NCI-H1930 (cell line): ENCODE measurements at regions not wholly inside any gene's neighbourhood (a gene's known extent, or its start where the extent isn't known, plus 50 kb on each side); places are given as distances from the start of the nearest gene placed in this dataset.
A peak's percentile ranks its signal among the peaks of the same experiment; 100 is the strongest.
"Not testable (repeated sequence)": the region's sequence is repeated elsewhere in the genome, so short reads cannot be mapped to it uniquely, and the experiment has no call there.

ENCODE experiments used
- DNase-seq, 2 experiments: peaks; one replicate each; lab custom pipeline; 2025; lab: John Stamatoyannopoulos, UW

- DNase-seq = no peak
Measured at GRCh38 chr14:48027115-48027514, 351.7 kb upstream of the MDGA2 start.

GRCh38 chr14:48023881-48024280 lies 348.5 kb upstream of the MDGA2 start:
- no peak for DNase-seq

- DNase-seq = not testable (repeated sequence)
Measured at GRCh38 chr14:48011484-48011883, 336.1 kb upstream of the MDGA2 start.

GRCh38 chr14:48008646-48009045 lies 333.2 kb upstream of the MDGA2 start:
- no peak for DNase-seq

GRCh38 chr14:48005986-48006385 lies 330.6 kb upstream of the MDGA2 start:
- no peak for DNase-seq

GRCh38 chr14:47993883-47994282 lies 318.5 kb upstream of the MDGA2 start:
- no peak for DNase-seq

- no peak for DNase-seq
Measured at GRCh38 chr14:47988175-47988574, 312.8 kb upstream of the MDGA2 start.

- DNase-seq = no peak
Measured at GRCh38 chr14:47978871-47979270, 303.5 kb upstream of the MDGA2 start.

GRCh38 chr14:47976139-47976538 lies 300.7 kb upstream of the MDGA2 start:
- DNase-seq = no peak

GRCh38 chr14:47966076-47966810 lies 290.8 kb upstream of the MDGA2 start:
- no peak for DNase-seq

- no peak for DNase-seq
Measured at GRCh38 chr14:47961634-47962033, 286.2 kb upstream of the MDGA2 start.

- no peak for DNase-seq
Measured at GRCh38 chr14:47959740-47960139, 284.3 kb upstream of the MDGA2 start.

GRCh38 chr14:47949006-47949405 lies 273.6 kb upstream of the MDGA2 start:
- DNase-seq = no peak

GRCh38 chr14:47935332-47935731 lies 259.9 kb upstream of the MDGA2 start:
- DNase-seq = no peak

GRCh38 chr14:47929334-47929733 lies 253.9 kb upstream of the MDGA2 start:
- DNase-seq = no peak

GRCh38 chr14:47921133-47921532 lies 245.7 kb upstream of the MDGA2 start:
- DNase-seq = no peak

GRCh38 chr14:47919997-47920396 lies 244.6 kb upstream of the MDGA2 start:
- no peak for DNase-seq

- DNase-seq = no peak
Measured at GRCh38 chr14:47919334-47919846, 244.0 kb upstream of the MDGA2 start.

- DNase-seq = peak in 1 of 2 experiments; percentile 4
Measured at GRCh38 chr14:47917344-47917954, 242.0 kb upstream of the MDGA2 start.

GRCh38 chr14:47901141-47901540 lies 225.7 kb upstream of the MDGA2 start:
- not testable (repeated sequence) for DNase-seq

- DNase-seq = no peak
Measured at GRCh38 chr14:47899685-47900084, 224.3 kb upstream of the MDGA2 start.

- DNase-seq = no peak
Measured at GRCh38 chr14:47874350-47874749, 198.9 kb upstream of the MDGA2 start.

- no peak for DNase-seq
Measured at GRCh38 chr14:47872588-47872987, 197.2 kb upstream of the MDGA2 start.

GRCh38 chr14:47863441-47863840 lies 188.0 kb upstream of the MDGA2 start:
- no peak for DNase-seq
